Lung (tissue), 11 donors: ENCODE measurements at regions not wholly inside any gene's neighbourhood (a gene's known extent, or its start where the extent isn't known, plus 50 kb on each side); places are given as distances from the start of the nearest gene placed in this dataset.
"Not testable (repeated sequence)": the region's sequence is repeated elsewhere in the genome, so short reads cannot be mapped to it uniquely, and the experiment has no call there.

Experiments used
- ATAC-seq: fragments of 200-7000 bp; cut with Tn5 transposase; one replicate; pipeline ENCODE4 v1.9.1; 2020; ENCODE audit warnings: moderate number of reproducible peaks; ENCODE audit not compliant: insufficient read depth, low FRiP score
- DNase-seq, 3 donors: peaks; one replicate each; pipeline ENCODE4 v3.0.0-alpha.2; 2013 to 2017
- H3K27ac ChIP-seq, 2 donors: one replicate each; pipeline ENCODE4 v1.5.1; 2013; ENCODE audit warnings: mild to moderate bottlenecking in 2 of 2, moderate library complexity in 2 of 2, control low read depth in 1 of 2, inconsistent platforms in 1 of 2, low read depth in 1 of 2, low read length in 1 of 2
- H3K27me3 ChIP-seq, 3 donors: one replicate each; pipeline ENCODE4 v1.5.1; 2013; ENCODE audit warnings: low read length in 2 of 3; ENCODE audit not compliant: control insufficient read depth in 3 of 3, insufficient read depth in 3 of 3
- H3K36me3 ChIP-seq, 4 donors: one replicate each; pipeline ENCODE4 v1.5.1; 2013; ENCODE audit warnings: low read length in 4 of 4, mild to moderate bottlenecking in 1 of 4, moderate library complexity in 1 of 4; ENCODE audit not compliant: control insufficient read depth in 4 of 4, insufficient read depth in 4 of 4
- H3K4me1 ChIP-seq, 5 donors: one replicate each; pipeline ENCODE4 v1.5.1; 2013; ENCODE audit warnings: low read length in 5 of 5, mild to moderate bottlenecking in 2 of 5, moderate library complexity in 1 of 5; ENCODE audit not compliant: control insufficient read depth in 5 of 5, insufficient read depth in 5 of 5
- H3K4me3 ChIP-seq: one replicate; pipeline ENCODE4 v1.5.1; 2013; ENCODE audit warnings: mild to moderate bottlenecking, control low read depth, moderate library complexity
- H3K9ac ChIP-seq, 2 donors: one replicate each; pipeline ENCODE4 v1.5.1; 2013; ENCODE audit warnings: low read length in 2 of 2, control low read depth in 1 of 2; ENCODE audit not compliant: insufficient read depth in 1 of 2
- H3K9me3 ChIP-seq, 4 donors: one replicate each; pipeline ENCODE4 v1.5.1; 2013; ENCODE audit warnings: low read length in 3 of 4, mild to moderate bottlenecking in 1 of 4, moderate library complexity in 1 of 4; ENCODE audit not compliant: control insufficient read depth in 4 of 4, insufficient read depth in 3 of 4
- WGBS, 2 donors: extraction: QIAGEN DNeasy Blood & Tissue Kit; methylation state at CpG; one replicate each; pipeline ENCODE4 v1.1.7; 2013; 5-methylcytosine and 5-hydroxymethylcytosine counted together
- TF ChIP-seq, protein P1 (sequence below): IDR thresholded peaks from 2 replicates; pipeline ENCODE4 v1.5.1; 2012; ENCODE audit warnings: mild to moderate bottlenecking; ENCODE audit errors: control extremely low read depth, extremely low read depth
- donor health status: control.
- donor health status: control.
- donor health status: Bipolar disorder and iron deficiency.
- donor health status: healthy.
- donor health status: DM: yes; HTN: yes; CAD: no.

DNA sequence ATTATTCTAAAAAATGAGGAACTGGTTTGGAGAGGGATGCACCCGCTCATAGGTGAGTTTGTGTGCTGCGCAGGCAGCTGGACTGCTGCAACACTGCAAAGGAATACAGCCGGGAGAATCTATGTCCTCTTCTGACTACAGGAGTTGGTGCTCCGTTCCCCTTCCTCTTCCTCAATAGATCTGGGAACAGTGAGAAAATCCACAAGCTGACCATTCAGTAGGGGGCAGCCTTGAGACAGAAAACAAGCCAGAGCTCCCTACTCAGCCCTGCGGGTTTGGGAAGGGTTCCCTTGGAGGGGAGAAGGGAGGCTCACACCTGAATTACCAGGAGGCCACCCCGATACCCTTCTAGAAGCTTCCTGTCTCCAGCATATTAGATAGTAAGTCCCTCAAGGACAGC lies 87.3 kb upstream of the FOXI2 start:
- ATAC-seq (no peak), DNase-seq (peak in 1 of 3 donors; percentile 1)
- no peaks in the 10 kb centered on the region for H3K9me3 ChIP-seq
- H3K36me3 ChIP-seq = no peaks in the 10 kb centered on the region
- TF ChIP-seq, protein P1, sequence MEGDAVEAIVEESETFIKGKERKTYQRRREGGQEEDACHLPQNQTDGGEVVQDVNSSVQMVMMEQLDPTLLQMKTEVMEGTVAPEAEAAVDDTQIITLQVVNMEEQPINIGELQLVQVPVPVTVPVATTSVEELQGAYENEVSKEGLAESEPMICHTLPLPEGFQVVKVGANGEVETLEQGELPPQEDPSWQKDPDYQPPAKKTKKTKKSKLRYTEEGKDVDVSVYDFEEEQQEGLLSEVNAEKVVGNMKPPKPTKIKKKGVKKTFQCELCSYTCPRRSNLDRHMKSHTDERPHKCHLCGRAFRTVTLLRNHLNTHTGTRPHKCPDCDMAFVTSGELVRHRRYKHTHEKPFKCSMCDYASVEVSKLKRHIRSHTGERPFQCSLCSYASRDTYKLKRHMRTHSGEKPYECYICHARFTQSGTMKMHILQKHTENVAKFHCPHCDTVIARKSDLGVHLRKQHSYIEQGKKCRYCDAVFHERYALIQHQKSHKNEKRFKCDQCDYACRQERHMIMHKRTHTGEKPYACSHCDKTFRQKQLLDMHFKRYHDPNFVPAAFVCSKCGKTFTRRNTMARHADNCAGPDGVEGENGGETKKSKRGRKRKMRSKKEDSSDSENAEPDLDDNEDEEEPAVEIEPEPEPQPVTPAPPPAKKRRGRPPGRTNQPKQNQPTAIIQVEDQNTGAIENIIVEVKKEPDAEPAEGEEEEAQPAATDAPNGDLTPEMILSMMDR = no peak
- no peaks in the 10 kb centered on the region for H3K4me1 ChIP-seq
- H3K27me3 ChIP-seq = no peaks in the 10 kb centered on the region
- H3K4me3 ChIP-seq = no peak overlapping the region
- H3K9ac ChIP-seq = no peak overlapping the region
- H3K27ac ChIP-seq = no peak overlapping the region
- WGBS, 2 donors = 49 to 56% methylated on average over 6 of the region's 6 CpGs

DNA sequence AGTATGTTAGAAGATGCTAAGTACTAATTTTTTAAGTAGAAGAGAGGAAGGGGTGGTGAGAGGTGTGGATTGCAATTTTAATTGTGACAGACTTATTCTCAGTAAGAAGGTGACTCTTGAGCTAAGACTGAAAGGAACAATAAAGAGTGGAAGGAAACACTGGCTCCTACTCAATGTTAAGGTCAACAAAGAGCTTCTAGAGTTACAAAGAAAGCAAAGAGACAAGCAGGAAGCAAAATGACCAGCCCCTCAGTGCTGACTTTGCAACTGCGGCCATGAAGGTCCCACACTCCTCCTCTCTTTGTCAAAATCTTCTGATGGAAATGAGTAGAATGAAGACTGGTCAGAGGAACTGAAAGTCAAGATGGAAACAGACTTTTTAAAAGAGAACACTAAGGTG lies 79.9 kb upstream of the FOXI2 start:
- TF ChIP-seq, protein P1 = no peak
- 54 to 58% methylated on average over 1 of the region's 1 CpG for WGBS, 2 donors
- H3K4me1 ChIP-seq = no peaks in the 10 kb centered on the region
- no peak overlapping the region for H3K27ac ChIP-seq
- ATAC-seq = no peak
- H3K9ac ChIP-seq = no peak overlapping the region
- H3K4me3 ChIP-seq = no peak overlapping the region
- no peaks in the 10 kb centered on the region for H3K9me3 ChIP-seq
- no peaks in the 10 kb centered on the region for H3K36me3 ChIP-seq
- H3K27me3 ChIP-seq = peaks cover 0 to 7% (median 0%) of the 10 kb centered on the region in 3 donors
- DNase-seq = no peak

DNA sequence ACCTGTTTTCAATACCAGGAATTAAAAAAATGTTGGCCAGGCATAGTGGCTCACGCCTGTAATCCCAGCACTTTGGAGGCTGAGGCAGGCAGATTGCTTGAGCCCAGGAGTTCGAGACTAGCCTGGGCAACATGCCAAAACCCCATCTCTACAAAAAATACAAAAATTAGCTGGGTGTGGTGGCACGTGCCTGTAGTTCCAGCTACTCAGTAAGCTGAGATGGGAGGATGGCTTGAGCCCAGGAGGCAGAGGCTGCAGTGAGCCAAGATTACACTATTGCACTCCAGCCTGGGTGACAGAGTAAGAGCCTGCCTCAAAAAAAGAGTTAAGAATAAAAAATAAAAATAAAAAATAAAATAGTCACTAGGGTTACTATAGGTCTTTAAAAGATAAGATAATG lies 60.6 kb upstream of the FOXI2 start:
- ATAC-seq, DNase-seq, H3K9me3 ChIP-seq, H3K4me1 ChIP-seq, H3K27ac ChIP-seq, H3K4me3 ChIP-seq, H3K27me3 ChIP-seq, H3K36me3 ChIP-seq, H3K9ac ChIP-seq: not testable (repeated sequence)
- 21 to 56% methylated on average over 3 of the region's 3 CpGs for WGBS, 2 donors

- Histone ChIP-seq H3K9me3 (peaks cover 0 to under 1% (median 0%) of the 10 kb centered on the region in 4 donors), H3K4me3 (no peak overlapping the region)
- 72 to 79% methylated on average over 8 of the region's 8 CpGs for WGBS, 2 donors
These were observed 58.9 kb upstream of the FOXI2 start for GRCh38 chr10:127678091-127678490.

More at GRCh38 chr10:127678091-127678490, 58.9 kb upstream of the FOXI2 start:
- DNase-seq (no peak), ATAC-seq (no peak)
- no peaks in the 10 kb centered on the region for H3K36me3 ChIP-seq
- no peak overlapping the region for H3K27ac ChIP-seq
- no peaks in the 10 kb centered on the region for H3K27me3 ChIP-seq
- no peak overlapping the region for H3K9ac ChIP-seq
- TF ChIP-seq, protein P1 = no peak
- no peaks in the 10 kb centered on the region for H3K4me1 ChIP-seq
